CD4-positive, alpha-beta T cell treated with Interleukin-1 beta for 1 hour (primary cell): ENCODE measurements at regions not wholly inside any gene's neighbourhood (a gene's known extent, or its start where the extent isn't known, plus 50 kb on each side); places are given as distances from the start of the nearest gene placed in this dataset.

Experiments
- DNase-seq, 2 donors: peaks; one replicate each; pipeline ENCODE4 v3.0.0-alpha.2; 2020 to 2022

GRCh38 chr13:58827904-58828303, 1196.4 kb downstream of the PCDH17 start:
- no peak for DNase-seq

- DNase-seq: no peak
These were observed 1199.3 kb downstream of the PCDH17 start for GRCh38 chr13:58830841-58831240.

- no peak for DNase-seq
These were observed 1207.1 kb downstream of the PCDH17 start for GRCh38 chr13:58838615-58839014.

- no peak for DNase-seq
These were observed 1211.5 kb downstream of the PCDH17 start for GRCh38 chr13:58843071-58843470.

- no peak for DNase-seq
These were observed 1212.0 kb downstream of the PCDH17 start for GRCh38 chr13:58843567-58843966.

GRCh38 chr13:58850161-58850560, 1218.6 kb downstream of the PCDH17 start:
- DNase-seq: no peak

GRCh38 chr13:58852076-58852475, 1220.5 kb downstream of the PCDH17 start:
- no peak for DNase-seq

GRCh38 chr13:58855283-58855682, 1223.7 kb downstream of the PCDH17 start:
- DNase-seq: no peak

- DNase-seq: no peak
These were observed 1227.4 kb downstream of the PCDH17 start for GRCh38 chr13:58858870-58859371.

- no peak for DNase-seq
These were observed 1233.7 kb downstream of the PCDH17 start for GRCh38 chr13:58865286-58865685.

- no peak for DNase-seq
These were observed 1238.0 kb downstream of the PCDH17 start for GRCh38 chr13:58869566-58869965.

- DNase-seq: no peak
These were observed 1244.9 kb downstream of the PCDH17 start for GRCh38 chr13:58876473-58876872.

- DNase-seq: no peak
These were observed 1247.6 kb downstream of the PCDH17 start for GRCh38 chr13:58879114-58879513.

GRCh38 chr13:58882516-58882915, 1251.0 kb downstream of the PCDH17 start:
- DNase-seq: no peak

GRCh38 chr13:58883405-58883804, 1251.9 kb downstream of the PCDH17 start:
- DNase-seq: no peak

GRCh38 chr13:58884353-58885209, 1253.0 kb downstream of the PCDH17 start:
- DNase-seq: no peak

- no peak for DNase-seq
These were observed 1257.9 kb downstream of the PCDH17 start for GRCh38 chr13:58889474-58889873.

- no peak for DNase-seq
These were observed 1261.9 kb downstream of the PCDH17 start for GRCh38 chr13:58893396-58893795.

- no peak for DNase-seq
These were observed 1257.3 kb downstream of the DIAPH3 start for GRCh38 chr13:58906329-58907007.

GRCh38 chr13:58907347-58907746, 1256.4 kb downstream of the DIAPH3 start:
- DNase-seq: no peak

GRCh38 chr13:58908019-58908679, 1255.6 kb downstream of the DIAPH3 start:
- no peak for DNase-seq

- DNase-seq: no peak
These were observed 1244.2 kb downstream of the DIAPH3 start for GRCh38 chr13:58919551-58919950.

- DNase-seq: no peak
These were observed 1242.6 kb downstream of the DIAPH3 start for GRCh38 chr13:58921129-58921528.

GRCh38 chr13:58926858-58927257, 1236.9 kb downstream of the DIAPH3 start:
- no peak for DNase-seq
